GM21786 (cell line): ENCODE measurements at regions not wholly inside any gene's neighbourhood (a gene's known extent, or its start where the extent isn't known, plus 50 kb on each side); places are given as distances from the start of the nearest gene placed in this dataset.
"Not testable (repeated sequence)": the region's sequence is repeated elsewhere in the genome, so short reads cannot be mapped to it uniquely, and the experiment has no call there.

Source experiments
- ATAC-seq: cut with Tn5 transposase; IDR thresholded peaks from one replicate; pipeline ENCODE4 v1.9.1; 2021; ENCODE audit not compliant: unreplicated experiment

GRCh38 chr1:115456441-115456961 lies 118.5 kb upstream of the NGF start:
- no peak for ATAC-seq

- ATAC-seq = no peak
Measured at GRCh38 chr1:115454837-115455511, 116.9 kb upstream of the NGF start.

GRCh38 chr1:115453666-115454065 lies 115.6 kb upstream of the NGF start:
- ATAC-seq = no peak

GRCh38 chr1:115452600-115453329 lies 114.7 kb upstream of the NGF start:
- no peak for ATAC-seq

GRCh38 chr1:115450501-115451040 lies 112.5 kb upstream of the NGF start:
- ATAC-seq = no peak

- ATAC-seq = no peak
Measured at GRCh38 chr1:115448282-115449044, 110.4 kb upstream of the NGF start.

- ATAC-seq = no peak
Measured at GRCh38 chr1:115447672-115448071, 109.6 kb upstream of the NGF start.

- ATAC-seq = no peak
Measured at GRCh38 chr1:115445090-115445489, 107.0 kb upstream of the NGF start.

- ATAC-seq = no peak
Measured at GRCh38 chr1:115440733-115441132, 102.7 kb upstream of the NGF start.

- not testable (repeated sequence) for ATAC-seq
Measured at GRCh38 chr1:115439520-115439919, 101.5 kb upstream of the NGF start.

GRCh38 chr1:115437196-115437595 lies 99.1 kb upstream of the NGF start:
- ATAC-seq = no peak

GRCh38 chr1:115436596-115436995 lies 98.5 kb upstream of the NGF start:
- ATAC-seq = no peak

GRCh38 chr1:115433483-115433882 lies 95.4 kb upstream of the NGF start:
- no peak for ATAC-seq

GRCh38 chr1:115432061-115432460 lies 94.0 kb upstream of the NGF start:
- ATAC-seq = no peak

- ATAC-seq = no peak
Measured at GRCh38 chr1:115430441-115431158, 92.6 kb upstream of the NGF start.

GRCh38 chr1:115429884-115430283 lies 91.8 kb upstream of the NGF start:
- no peak for ATAC-seq

GRCh38 chr1:115429241-115429640 lies 91.2 kb upstream of the NGF start:
- ATAC-seq = no peak

- no peak for ATAC-seq
Measured at GRCh38 chr1:115428676-115429075, 90.6 kb upstream of the NGF start.

- no peak for ATAC-seq
Measured at GRCh38 chr1:115428256-115428655, 90.2 kb upstream of the NGF start.

- ATAC-seq = no peak
Measured at GRCh38 chr1:115426956-115427355, 88.9 kb upstream of the NGF start.
